Colon (tissue), 2 donors: ENCODE measurements at regions not wholly inside any gene's neighbourhood (a gene's known extent, or its start where the extent isn't known, plus 50 kb on each side); places are given as distances from the start of the nearest gene placed in this dataset.

Experiments
- FAIRE-seq: peaks from 2 replicates; lab custom pipeline; 2012; peaks lifted over from hg19 to GRCh38; lab: Jason Lieb, UNC
- donor health status: control.
- donor health status: control.

DNA sequence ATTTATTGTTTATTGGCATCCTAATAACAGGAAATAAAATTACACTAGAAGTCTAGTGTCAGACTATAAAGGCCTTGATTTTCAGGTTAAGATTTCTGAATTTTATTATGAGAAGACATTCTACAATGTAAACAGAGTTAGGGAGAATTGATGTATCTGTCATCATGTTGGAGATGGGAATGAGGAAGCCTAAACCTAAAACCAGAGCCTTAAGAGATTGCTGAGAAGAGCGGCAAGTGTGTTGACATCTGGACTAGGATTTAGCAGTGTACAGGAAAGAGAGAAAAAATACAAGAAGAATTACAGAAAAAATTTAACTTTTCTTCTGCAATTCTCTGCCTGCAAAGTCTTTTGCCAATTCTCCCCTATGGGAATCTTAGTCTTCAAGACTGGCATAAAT, 525.5 kb downstream of the NR2F1-AS1 start:
- no peak for FAIRE-seq

DNA sequence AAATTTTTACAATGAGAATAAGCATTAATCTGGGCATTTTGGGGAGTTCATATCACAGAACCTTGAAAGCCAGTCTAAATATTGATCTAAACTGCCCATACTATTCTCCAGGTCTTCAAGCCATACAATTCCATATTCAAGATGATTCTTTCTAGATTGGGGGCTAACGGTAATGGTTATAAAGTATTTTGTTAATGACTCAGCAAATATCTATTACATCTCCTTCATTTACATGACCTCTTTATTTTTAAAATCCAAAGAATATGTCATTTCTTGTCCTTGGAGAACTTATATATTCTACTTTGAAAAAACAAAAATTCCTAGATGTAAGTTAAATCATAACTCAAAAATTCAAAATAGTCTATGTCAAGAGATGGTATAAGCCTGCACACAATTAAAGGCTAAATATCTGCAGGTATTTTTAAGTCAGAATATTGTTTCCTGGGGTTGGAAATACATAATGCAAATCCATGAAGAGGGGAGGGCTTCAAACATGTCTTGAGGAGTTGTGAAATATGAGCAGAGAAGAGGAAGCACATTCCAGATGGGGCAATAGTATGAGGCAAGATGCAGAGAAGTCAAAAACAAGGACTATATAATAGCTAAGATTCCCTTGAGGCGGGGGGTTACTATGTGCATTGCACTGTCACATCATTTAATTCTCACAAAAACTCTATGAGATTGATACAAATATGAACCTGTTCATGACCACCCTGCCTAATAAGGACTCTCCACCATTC, 526.4 kb downstream of the NR2F1-AS1 start:
- FAIRE-seq: no peak

DNA sequence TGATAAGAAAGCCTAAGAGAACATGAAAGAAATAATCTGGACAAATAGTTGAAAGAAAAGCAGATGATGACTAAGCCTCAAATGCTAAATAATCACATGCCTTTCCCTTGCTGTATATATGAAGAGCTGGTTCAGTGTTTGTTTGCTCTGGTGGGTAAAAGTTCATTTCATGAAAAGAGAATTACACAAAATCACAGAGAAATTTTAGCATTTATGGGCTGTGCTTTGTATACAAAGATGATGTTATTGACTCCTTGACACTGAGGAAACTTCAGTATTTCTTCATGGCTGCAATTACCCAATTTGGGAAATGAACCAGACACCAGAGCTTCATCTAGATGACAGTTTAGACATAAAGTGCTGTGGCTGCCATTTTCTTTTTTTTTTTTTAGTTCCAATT, 527.2 kb downstream of the NR2F1-AS1 start:
- no peak for FAIRE-seq

DNA sequence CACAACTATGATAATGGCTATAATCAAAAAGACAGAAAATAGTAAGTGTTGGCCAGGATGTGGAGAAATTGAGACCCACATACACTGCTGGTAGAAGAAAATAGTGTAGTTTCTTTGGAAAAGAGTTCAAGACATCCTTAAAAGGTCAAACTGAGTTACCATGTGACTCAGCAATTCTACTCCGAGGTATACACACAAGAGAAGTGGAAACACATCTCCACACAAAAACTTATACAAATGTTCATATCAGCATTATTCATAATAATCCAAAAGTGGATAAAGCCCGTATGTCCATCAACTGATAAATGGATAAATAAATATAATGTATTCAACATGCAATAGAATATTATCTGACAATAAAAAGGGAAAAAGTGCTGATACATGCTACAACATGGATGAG, 532.2 kb downstream of the NR2F1-AS1 start:
- no peak for FAIRE-seq

DNA sequence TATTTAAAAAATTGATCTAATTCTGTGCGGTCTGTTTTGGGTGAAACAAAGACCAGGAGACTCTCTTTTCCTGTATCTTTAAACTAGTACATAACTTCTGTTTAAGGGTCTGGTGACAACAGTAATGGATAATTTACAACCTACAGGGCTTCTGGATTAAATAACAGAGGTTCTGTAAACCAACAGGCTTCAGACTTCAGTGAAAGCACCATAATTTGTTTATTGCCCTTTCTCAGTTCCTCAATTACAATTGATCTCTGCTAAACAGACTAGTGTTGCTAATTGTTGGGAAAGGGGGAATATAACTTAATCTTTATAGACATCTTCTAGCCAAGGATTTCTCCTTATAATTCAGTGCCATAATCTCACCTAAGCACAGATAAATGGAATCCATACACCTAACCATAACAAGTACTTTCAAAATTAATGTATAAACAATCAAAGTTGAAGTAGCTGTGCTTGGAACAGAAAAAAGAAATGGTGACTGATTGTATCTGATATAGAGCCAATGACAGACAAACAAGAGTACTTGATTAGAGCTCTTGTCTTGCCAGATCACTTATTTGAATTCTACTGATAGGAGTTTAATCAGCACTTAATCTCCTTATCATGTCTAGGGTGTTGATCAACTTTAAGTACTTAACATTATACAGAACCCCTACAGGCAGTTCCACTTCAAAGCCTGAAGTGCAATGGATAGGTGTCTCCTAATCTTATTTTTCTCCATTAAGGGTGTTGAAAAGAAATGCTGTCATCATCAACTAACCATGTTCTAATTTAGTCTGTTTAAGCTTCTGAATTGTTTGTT, 536.0 kb downstream of the NR2F1-AS1 start:
- no peak for FAIRE-seq

DNA sequence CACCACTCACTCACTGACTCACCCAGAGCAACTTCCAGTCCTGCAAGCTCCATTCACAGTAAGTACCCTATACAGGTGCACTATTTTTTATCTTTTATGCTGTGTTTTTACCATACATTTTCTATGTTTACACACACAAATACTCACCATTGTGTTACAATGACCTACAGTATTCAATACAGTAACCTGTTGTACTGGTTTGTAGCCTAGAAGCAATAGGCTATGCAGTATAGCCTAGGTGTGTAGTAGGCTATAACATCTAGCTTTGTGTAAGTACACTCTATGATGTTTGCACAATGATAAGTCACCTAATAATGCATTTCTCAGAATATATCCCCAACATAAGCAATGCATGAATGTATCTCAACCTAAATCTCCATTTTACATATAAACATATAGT, 541.1 kb downstream of the NR2F1-AS1 start:
- no peak for FAIRE-seq

DNA sequence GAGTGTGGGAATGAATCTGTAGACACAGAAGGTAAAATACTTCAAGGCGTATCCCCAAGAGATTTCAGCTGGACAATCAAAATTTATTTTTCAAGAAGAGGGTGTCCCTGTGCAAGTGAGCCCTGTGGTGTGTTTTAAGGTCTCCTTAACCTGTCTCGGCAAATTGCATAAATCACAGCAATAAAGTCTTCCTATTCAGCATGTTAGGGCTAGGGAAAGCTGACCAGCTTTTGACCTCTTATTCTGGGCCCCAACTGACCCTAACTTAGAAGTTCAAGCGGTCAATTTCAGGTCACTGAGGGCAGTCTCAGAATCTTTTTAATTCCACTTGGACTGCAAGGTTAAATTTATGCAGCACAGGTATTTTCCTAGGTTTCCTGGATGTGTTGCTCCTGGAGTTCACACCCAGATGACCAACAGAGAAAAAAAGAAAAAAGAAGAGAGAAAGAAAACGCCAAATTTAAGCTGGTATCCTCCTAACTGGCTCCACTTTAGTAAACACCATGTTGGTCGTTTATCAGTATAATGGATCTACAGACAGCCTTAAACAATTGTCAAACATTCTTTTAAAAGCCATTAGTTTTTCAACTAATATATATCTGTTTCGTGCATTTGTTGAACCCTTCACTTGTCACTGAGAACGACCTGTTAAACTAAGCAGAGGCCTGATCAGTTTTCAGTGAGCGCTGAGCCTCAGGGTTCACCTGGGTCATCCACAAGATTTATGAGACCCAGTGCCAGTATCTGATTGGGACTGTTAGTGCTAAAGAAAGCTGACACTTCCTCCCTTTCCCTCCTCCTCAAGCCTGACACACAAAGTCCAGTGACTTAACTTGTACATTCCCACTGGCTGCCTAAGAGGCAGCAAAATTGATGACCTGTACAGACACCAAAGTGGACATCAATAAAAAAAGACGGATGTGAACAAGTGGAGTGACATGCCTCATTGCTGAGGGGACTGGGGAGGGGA, 546.1 kb downstream of the NR2F1-AS1 start:
- no peak for FAIRE-seq

DNA sequence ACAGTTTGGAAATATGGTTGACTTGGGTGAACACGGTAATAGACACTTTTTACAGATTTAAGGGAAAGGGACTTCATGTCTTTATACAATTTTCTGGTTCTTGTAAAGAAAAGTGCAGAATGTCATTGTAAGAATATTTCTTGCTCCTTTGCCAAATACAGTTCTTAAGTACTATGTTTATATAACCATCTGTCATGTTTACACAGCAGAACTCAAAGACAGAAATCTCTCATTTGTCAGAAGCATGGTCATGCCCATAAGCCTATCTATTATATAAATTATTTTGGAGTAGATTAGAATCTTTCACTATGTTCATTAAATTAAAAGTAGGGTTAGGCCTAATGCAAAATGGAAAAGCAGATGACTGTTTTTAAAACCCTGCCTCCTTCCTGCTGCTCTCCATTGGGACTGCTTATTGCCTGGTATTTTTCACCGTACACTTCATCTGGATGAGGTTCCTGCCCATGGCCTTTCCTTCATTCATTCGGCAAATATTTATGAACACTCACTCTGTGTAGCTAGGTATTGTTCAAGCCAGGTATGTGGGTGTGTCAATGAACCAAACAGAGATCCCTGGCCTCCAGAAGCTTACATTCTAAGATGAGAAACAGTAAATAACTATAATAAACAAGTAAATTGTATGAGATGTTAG, 558.1 kb downstream of the NR2F1-AS1 start:
- FAIRE-seq: no peak

DNA sequence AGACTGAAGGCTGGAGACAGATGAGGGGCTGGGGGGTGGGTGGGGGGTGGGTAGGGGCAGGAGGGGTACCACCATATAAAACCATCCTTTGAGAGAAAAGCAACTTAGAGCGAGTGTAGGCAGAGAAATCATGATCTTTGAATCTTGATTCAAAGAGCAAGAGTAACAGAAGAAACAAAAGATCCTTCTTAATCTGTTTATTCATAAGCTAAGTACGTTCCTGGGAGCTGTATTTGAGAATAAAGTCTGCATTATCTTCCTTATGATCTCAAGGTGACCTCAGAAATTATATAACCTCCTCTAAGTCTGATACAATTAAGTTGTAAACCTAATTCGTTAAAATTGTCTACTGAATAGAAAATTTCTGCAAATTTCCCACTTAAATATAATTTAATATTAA, 558.8 kb downstream of the NR2F1-AS1 start:
- no peak for FAIRE-seq

DNA sequence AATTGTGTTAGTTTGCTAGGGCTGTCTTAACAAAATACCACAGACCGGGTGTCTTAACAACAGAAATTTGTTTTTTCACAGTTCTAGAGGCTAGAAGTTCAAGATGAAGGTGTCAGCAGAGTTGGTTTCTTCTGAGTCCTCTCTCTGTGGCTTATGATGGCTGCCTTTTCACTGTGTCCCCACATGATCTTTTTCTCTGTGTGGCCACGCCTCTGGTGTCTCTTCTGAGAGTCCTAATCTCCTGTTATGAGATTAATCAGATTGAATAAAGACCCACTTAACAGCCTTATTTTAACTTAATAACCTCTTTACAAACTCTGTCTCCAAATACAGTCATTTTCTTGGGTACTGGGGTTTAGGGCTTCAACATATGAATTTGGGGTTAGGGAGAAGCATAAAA, 561.1 kb downstream of the NR2F1-AS1 start:
- no peak for FAIRE-seq

DNA sequence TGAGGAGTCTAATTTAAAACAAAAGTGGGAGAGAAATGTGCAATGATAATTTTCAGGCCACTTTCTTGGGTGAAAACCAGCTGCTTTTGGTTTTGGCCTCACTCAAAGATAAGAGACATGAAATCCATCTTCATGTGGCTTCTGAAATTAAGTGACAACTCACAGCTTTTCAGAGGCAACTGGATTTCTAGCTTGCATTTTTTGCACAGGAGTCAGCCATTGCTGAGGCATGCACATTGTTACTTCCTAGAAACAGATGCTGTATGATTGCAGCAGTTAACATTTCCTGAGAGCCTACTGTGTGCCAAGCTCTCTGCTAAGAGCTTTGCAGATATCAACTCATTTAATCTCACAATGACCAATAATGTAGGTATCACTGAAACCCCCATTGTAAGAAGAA, 562.6 kb downstream of the NR2F1-AS1 start:
- FAIRE-seq: no peak

DNA sequence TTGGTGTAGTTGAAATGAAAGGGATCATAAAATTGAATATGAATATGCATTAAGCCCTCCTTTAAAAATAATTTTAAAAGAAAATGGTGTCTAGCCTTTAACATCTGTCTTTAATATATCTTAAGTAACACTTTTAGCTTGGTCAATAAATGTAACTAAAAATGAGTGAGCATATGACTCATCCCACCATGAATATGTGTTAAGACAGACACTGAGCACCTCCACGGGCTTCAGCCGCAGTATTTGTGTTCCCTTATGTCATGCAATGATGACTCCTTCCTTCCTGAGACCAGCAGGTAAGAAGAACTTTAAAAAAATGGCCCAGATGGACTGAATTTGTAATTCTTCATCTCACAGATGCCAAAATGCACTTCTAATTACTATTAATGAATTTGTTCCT, 563.2 kb downstream of the NR2F1-AS1 start:
- FAIRE-seq: no peak

DNA sequence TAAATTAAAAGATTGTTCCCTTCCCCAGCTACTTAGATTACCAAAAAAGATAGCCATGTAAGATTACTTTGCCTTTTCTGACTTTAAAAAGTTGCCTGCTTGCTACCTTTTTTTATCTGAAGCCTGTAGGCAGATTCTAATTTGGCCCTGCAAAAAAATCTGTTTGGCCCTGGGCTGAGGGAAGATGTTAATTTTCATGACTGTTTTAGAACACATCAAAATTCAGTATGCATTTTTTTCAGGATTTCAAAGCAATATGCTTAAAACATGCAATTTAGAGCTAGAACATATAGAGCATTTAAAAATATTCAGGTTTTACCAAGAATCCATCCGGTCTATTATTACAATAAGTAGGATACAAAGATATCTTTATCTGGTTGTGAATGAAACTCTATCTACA, 563.6 kb downstream of the NR2F1-AS1 start:
- no peak for FAIRE-seq

DNA sequence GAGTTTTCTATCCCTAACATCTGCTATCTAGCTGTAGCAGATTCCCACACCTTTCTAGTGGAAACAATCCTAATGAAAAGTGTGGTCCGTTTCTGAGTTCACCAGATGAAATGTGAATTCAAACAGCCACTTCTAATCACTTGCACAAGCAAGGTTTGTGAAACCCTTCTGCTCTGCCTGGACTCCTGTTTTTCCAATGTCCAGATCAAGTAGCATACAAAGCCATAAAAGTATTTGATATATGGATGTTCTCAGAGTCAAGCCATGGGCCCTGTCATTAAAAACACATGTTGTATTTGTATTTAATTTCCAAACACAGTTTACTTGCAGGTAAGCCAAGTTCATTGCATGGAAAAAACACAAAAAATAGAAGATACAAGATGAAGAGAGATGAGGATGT, 570.4 kb downstream of the NR2F1-AS1 start:
- FAIRE-seq: no peak

DNA sequence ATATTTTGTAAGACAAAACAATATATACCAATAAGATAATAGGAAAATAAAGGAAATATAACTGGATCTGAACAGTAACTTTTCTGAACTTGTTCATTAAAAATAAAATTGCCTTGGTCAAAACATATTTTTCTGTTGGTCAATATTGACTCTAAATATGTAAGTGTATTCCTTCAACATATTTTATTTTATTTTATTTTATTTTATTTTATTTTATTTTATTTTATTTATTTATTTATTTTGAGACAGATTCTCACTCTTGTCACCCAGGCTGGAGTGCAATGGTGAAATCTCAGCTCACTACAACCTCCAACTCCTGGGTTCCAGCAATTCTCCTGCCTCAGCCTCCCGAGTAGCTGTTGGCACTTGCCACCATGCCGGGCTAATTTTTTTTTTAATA, 571.0 kb downstream of the NR2F1-AS1 start:
- FAIRE-seq: no peak

DNA sequence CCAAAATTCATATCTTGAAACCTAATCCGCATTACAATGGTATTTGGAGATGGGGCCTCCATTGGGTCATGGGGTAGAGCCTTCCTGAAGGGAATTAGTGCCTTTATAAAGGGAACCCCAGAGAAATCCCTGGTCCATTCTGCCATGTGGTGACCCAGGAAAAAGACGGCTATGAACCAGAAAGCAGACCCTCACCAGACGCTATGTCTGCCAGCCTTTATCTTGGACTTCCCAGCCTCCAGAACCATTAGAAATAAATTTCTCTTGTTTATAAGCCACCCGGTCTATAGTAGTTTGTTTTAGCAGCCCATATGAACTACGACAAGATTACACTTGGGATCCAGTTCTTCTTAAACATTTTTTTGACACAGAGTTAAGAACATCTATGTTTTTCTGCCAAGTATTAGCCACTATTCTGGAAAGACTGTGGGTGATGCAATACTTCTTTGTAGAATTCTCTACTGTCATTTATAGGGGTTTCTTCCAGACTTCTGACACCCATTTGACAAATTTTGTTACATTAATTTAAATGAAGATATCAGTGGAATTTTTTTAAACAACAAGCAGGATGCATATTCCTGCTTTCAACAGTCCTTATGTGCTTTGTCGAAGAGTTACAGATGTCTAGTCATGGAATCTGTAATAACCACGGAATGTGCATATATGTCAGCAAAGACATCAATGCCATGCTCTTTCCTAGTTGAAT, 572.4 kb downstream of the NR2F1-AS1 start:
- no peak for FAIRE-seq

DNA sequence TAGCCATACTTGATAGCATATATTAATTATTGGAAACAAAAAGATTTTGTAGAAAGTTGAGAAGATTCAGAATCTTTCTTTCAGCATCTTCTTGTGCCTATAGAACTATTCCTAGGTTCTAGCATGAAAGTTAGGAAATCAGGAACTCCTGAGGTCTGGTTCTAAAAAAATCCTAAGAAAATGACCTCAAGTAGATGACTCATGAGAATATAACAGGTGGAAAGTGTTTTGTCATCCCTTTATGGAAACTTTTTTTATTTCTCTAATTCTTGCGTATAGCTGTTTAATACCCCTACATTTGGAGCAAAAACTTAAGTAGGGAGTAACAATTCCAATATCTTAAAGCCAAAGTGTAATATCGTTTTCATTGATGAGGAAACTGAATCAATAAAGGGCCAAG, 574.1 kb downstream of the NR2F1-AS1 start:
- FAIRE-seq: no peak

DNA sequence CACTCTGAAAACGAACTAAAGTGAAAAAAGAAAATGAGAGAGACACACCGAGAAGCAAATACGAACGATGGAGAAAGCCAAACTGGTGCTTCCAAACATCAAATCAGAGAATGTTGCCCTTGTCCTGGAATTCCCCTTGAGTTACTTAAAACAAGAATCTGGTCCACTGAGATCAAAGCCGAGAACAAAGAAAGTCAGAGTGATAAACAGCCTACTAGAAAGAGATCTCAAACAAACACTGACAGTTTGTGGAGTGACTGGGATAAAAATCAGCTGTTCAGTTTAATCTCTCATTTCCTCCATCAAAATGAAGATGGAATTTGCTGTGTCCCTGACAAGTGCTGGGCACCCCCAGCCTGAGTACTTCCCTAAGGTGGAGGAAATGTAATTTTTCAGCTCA, 582.6 kb downstream of the NR2F1-AS1 start:
- FAIRE-seq: no peak

DNA sequence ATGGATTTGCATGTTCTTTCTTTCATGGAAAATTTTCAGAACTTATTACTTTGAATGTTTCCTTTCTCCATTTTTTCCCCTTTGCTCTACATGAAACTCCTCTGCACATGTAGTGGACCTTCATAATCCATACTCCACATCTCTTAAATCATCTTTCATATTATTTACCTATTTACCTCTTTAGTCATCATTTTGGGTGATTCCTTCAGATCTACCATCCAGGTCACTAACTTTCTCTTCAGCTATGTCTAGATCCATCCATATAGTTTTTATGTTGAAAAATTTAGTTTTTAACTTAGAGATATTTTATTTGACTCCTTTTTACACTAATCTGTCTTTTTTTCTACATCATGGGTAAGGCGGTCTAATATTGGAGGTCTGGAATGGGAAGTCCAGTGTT, 586.6 kb downstream of the NR2F1-AS1 start:
- no peak for FAIRE-seq

DNA sequence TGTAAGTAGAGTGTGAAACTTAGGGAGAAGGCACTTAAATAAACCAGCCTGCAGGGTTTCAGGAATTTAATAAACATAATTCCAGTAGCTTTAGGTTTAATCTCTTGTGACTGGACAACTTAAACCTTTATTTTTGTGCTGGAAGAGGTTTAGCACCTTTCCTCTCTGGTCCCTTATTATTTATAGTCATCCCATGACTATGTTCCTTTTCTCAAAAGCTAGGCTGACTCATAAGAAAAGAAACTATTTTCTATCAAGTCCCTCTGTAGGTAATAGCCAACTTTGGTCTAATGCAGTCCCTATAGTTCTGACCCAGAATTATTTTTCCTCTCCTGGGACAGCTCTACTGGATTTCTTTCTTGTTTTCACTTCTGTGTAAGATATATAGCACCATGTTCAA, 588.9 kb downstream of the NR2F1-AS1 start:
- FAIRE-seq: no peak

DNA sequence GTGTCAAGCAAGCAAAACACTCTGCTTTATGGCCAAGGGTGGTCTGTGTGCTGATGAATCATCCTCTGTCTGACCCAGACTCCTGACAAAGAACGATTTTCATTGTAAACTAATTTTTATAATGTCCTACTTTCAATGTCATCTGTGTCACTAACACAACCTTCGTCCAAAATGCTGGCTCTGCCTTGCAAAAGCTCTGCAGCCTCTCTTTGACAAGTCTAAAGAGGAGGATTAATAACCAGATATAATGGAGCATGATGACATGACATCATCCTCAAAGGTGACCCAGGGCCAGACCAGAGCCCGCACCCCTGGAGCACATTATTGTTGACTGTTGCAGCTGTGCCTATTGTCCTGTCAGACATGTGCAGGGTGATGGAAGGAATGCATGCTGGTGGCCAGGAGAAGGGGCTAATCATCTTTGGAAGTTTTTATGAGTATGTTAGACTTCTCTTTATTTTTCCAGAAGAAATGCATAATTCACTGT, 589.4 kb downstream of the NR2F1-AS1 start:
- FAIRE-seq: no peak
